SW480 (cell line): ENCODE measurements at regions not wholly inside any gene's neighbourhood (a gene's known extent, or its start where the extent isn't known, plus 50 kb on each side); places are given as distances from the start of the nearest gene placed in this dataset.

Source experiments
- DNase-seq: peaks from one replicate; pipeline ENCODE4 v3.0.0-alpha.2; 2016; ENCODE audit warnings: low spot score

DNA sequence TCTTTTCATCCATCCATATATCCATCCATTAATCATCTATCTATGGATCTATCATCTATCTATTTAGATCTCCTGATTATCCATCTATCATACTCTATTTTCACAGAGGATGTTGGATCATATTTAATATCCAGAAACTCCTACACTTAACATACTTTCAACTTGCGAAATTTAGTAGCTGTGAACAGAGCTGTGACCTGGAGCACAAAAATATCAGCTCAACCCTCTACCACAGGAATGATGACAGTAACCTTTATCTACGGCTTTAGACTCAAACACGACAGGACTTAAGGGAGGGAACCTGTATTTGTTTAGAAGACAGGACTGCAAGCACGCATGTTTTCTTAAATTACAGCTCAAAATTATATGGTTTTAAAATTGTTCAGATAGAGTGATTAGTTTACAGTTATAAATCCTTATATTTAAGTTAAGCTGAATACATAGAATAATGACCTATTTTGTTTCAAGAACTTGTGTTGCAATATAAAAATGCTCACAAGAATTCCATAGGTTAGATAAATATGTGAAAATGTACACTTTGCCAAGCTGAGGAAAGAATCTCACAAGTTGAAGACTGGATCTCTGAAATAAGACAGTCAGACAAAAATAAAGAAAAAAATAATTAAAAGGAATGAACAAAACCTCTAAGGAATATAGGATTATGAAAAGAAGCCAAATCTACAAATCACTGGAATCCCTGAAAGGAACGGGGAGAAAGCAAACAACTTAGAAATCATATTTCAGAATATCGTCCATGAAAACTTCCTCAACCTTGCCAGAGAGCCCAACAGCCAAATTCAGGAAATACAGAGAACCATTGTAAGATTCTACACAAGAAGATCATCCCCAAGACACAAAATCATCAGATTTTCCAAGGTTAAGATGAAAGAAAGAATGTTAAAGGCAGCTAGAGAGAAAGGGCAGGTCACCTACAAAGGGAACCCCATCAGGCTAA, 142.0 kb downstream of the COL6A3 start:
- DNase-seq, result no peak
